K562 (cell line): ENCODE measurements at regions not wholly inside any gene's neighbourhood (a gene's known extent, or its start where the extent isn't known, plus 50 kb on each side); places are given as distances from the start of the nearest gene placed in this dataset.

ENCODE experiments used
- ATAC-seq: fragments of 200-7000 bp; cut with Tn5 transposase; 3 replicates; pipeline ENCODE4 v1.9.1; 2020; ENCODE audit warnings: moderate library complexity
- BruUV-seq: library from RNA; stranded (reverse); fragments of 400-500 nt; replicated peaks from 2 replicates; lab custom pipeline; 2021; lab: Mats Ljungman, UMichigan
- CTCF ChIA-PET: fragments of 300-600 bp; formaldehyde crosslinking; extraction: SDS; loops from one replicate; lab custom pipeline; 2021; ENCODE audit warnings: low intra/inter-chr PET ratio; lab: Yijun Ruan, JAX
- POLR2A ChIA-PET: fragments of 300-600, 350-650 bp; sonication (Branson Sonifier 250); formaldehyde crosslinking; extraction: SDS; loops from one replicate; lab custom pipeline; 2021; ENCODE audit warnings: antibody characterized with exemption, inconsistent platforms; lab: Yijun Ruan, JAX
- DNase-seq, 4 experiments: peaks; one replicate each; pipeline versions ENCODE4 v3.0.0 to v3.0.0-alpha.2; 2011 to 2018; ENCODE audit warnings: low spot score in 3 of 4, mixed read lengths in 3 of 4; ENCODE audit errors: extremely low read depth in 1 of 4
- FAIRE-seq: peaks from 2 replicates; lab custom pipeline; 2011; peaks lifted over from hg19 to GRCh38; lab: Jason Lieb, UNC
- H2AFZ ChIP-seq: 2 replicates; pipeline ENCODE4 v1.6.0; 2011; ENCODE audit warnings: low read depth, low read length, control low read depth, inconsistent platforms
- H3K27ac ChIP-seq: fragments of 200-600 bp; 3 replicates; pipeline ENCODE4 v1.8.0; 2011; ENCODE audit warnings: low read depth, mild to moderate bottlenecking, control low read depth, inconsistent platforms, low read length, moderate library complexity, mixed read lengths; ENCODE audit errors: extremely low read depth
- H3K27me3 ChIP-seq, 2 experiments: fragments of 300-600 bp in 1 of 2; 2 replicates in 1 of 2; 3 replicates in 1 of 2; pipeline versions ENCODE4 v1.6.0 to v1.8.0; 2011; ENCODE audit warnings: inconsistent platforms in 2 of 2, low read length in 2 of 2, mild to moderate bottlenecking in 1 of 2, mixed read lengths in 1 of 2, moderate library complexity in 1 of 2; ENCODE audit not compliant: control insufficient read depth in 2 of 2, insufficient read depth in 2 of 2
- H3K36me3 ChIP-seq: fragments of 300-600 bp; 3 replicates; pipeline ENCODE4 v1.8.0; 2011; ENCODE audit warnings: mild to moderate bottlenecking, low read length, inconsistent platforms; ENCODE audit not compliant: control insufficient read depth, insufficient read depth
- H3K4me1 ChIP-seq, 2 experiments: fragments of 200-600 bp in 1 of 2; replicated peaks in 1 of 2; 2 replicates in 1 of 2; 3 replicates in 1 of 2; pipeline versions ENCODE4 v1.5.1 to v1.8.0; 2011; ENCODE audit warnings: inconsistent platforms in 2 of 2, low read length in 2 of 2, mild to moderate bottlenecking in 1 of 2, mixed read lengths in 1 of 2, moderate library complexity in 1 of 2; ENCODE audit not compliant: control insufficient read depth in 2 of 2, insufficient read depth in 2 of 2
- H3K4me2 ChIP-seq: 2 replicates; pipeline ENCODE4 v1.6.1; 2011; ENCODE audit warnings: low read length, control low read depth, inconsistent platforms, mixed read lengths; ENCODE audit not compliant: insufficient read depth
- H3K4me3 ChIP-seq: fragments of 200-600 bp; sonication (generic), shearing (Covaris generic); 2 replicates; pipeline ENCODE4 v1.5.1; 2016; ENCODE audit warnings: control low read depth, inconsistent platforms
- H3K79me2 ChIP-seq: fragments of 200-600 bp; 3 replicates; pipeline ENCODE4 v1.8.0; 2011; ENCODE audit warnings: low read length, inconsistent platforms; ENCODE audit not compliant: control insufficient read depth, insufficient read depth
- H3K9ac ChIP-seq, 2 experiments: 2 replicates each; pipeline versions ENCODE4 v1.6.0 to v1.6.1; 2011; ENCODE audit warnings: low read depth in 2 of 2, low read length in 2 of 2, control low read depth in 1 of 2, inconsistent platforms in 1 of 2, mild to moderate bottlenecking in 1 of 2, mixed read lengths in 1 of 2; ENCODE audit not compliant: insufficient read depth in 1 of 2
- H3K9me1 ChIP-seq: one replicate; pipeline ENCODE4 v1.6.0; 2011; ENCODE audit warnings: inconsistent platforms, mild to moderate bottlenecking, low read length, moderate library complexity; ENCODE audit not compliant: control insufficient read depth, insufficient read depth
- H3K9me3 ChIP-seq: replicated peaks from 2 replicates; pipeline ENCODE4 v1.5.1; 2011; ENCODE audit warnings: low read depth, low read length, inconsistent platforms; ENCODE audit not compliant: control insufficient read depth, insufficient read depth
- H4K20me1 ChIP-seq: replicated peaks from 2 replicates; pipeline ENCODE4 v1.6.1; 2011; ENCODE audit warnings: low read length, inconsistent platforms, mixed read lengths; ENCODE audit not compliant: control insufficient read depth, insufficient read depth
- HCFC1 ChIP-seq: IDR thresholded peaks from 2 replicates; pipeline ENCODE4 v1.6.1; 2012; ENCODE audit warnings: low read depth, low read length, improper control_type of control experiment
- KAT7 ChIP-seq: sonication (generic); formaldehyde crosslinking; IDR thresholded peaks from 2 replicates; pipeline ENCODE4 v1.8.0; 2022; ENCODE audit warnings: missing genetic modification reagents, mild to moderate bottlenecking, borderline replicate concordance
- NEUROD1 ChIP-seq: fragments of 150-350 bp; IDR thresholded peaks from 2 replicates; pipeline ENCODE4 v1.6.1; 2014; ENCODE audit warnings: borderline replicate concordance, low read length, low read depth; ENCODE audit not compliant: partially characterized antibody
- NFE2L1 ChIP-seq: fragments of 450-650 bp; IDR thresholded peaks from 2 replicates; pipeline ENCODE4 v1.6.1; 2016; ENCODE audit warnings: missing genetic modification characterization, low read depth, mild to moderate bottlenecking, missing compliant biosample characterization, moderate library complexity, borderline replicate concordance
- NRF1 ChIP-seq, 2 experiments: fragments of 450-650 bp; IDR thresholded peaks in 1 of 2; conservative IDR thresholded peaks in 1 of 2; 2 replicates each; pipeline ENCODE4 v1.6.1; 2014; ENCODE audit warnings: mild to moderate bottlenecking in 2 of 2
- RAD51 ChIP-seq: fragments of 450-650 bp; IDR thresholded peaks from 2 replicates; pipeline ENCODE4 v1.7.1; 2016; ENCODE audit warnings: low read depth, mild to moderate bottlenecking, borderline replicate concordance
- SRSF3 ChIP-seq: fragments of 200-400 bp; formaldehyde crosslinking; IDR thresholded peaks from 2 replicates; pipeline ENCODE4 v1.6.1; 2016; ENCODE audit warnings: mild to moderate bottlenecking, low read length, moderate library complexity; ENCODE audit not compliant: insufficient read depth
- TEAD4 ChIP-seq, 2 experiments: sonication (generic) in 1 of 2; formaldehyde crosslinking in 1 of 2; IDR thresholded peaks; 2 replicates each; pipeline versions ENCODE4 v1.6.1 to v1.8.0; 2012 to 2022; ENCODE audit warnings: borderline replicate concordance in 1 of 2, inconsistent platforms in 1 of 2, low read length in 1 of 2, mild to moderate bottlenecking in 1 of 2, missing genetic modification reagents in 1 of 2
- WGBS: fragments of 100-300 bp; shearing (Covaris generic); methylation state at CpG from one replicate; pipeline ENCODE4 v1.1.6; 2016; ENCODE audit warnings: low coverage, mixed read lengths; ENCODE audit not compliant: insufficient coverage; ENCODE audit errors: missing lambda C conversion rate; 5-methylcytosine and 5-hydroxymethylcytosine counted together
- in situ Hi-C: fragments of 300-500 bp; cut with MboI; formaldehyde crosslinking; loops from 4 replicates; pipeline ENCODE4 v1.15.0; 2018; ENCODE audit warnings: inconsistent platforms, mixed read lengths
- intact Hi-C: fragments of 100-400 bp; cut with micrococcal nuclease; formaldehyde crosslinking; loops from 2 replicates; pipeline ENCODE4 v1.14.2; 2022
- TF ChIP-seq, protein P1 (sequence below): fragments of 250-450 bp; sonication (Bioruptor Pico); IDR thresholded peaks from 2 replicates; pipeline ENCODE4 v1.6.1; 2021; ENCODE audit warnings: mild to moderate bottlenecking
- TF ChIP-seq, protein P2 (sequence below): sonication (generic); formaldehyde crosslinking; IDR thresholded peaks from 2 replicates; pipeline ENCODE4 v1.8.1; 2023; ENCODE audit warnings: mild to moderate bottlenecking, missing genetic modification reagents

DNA sequence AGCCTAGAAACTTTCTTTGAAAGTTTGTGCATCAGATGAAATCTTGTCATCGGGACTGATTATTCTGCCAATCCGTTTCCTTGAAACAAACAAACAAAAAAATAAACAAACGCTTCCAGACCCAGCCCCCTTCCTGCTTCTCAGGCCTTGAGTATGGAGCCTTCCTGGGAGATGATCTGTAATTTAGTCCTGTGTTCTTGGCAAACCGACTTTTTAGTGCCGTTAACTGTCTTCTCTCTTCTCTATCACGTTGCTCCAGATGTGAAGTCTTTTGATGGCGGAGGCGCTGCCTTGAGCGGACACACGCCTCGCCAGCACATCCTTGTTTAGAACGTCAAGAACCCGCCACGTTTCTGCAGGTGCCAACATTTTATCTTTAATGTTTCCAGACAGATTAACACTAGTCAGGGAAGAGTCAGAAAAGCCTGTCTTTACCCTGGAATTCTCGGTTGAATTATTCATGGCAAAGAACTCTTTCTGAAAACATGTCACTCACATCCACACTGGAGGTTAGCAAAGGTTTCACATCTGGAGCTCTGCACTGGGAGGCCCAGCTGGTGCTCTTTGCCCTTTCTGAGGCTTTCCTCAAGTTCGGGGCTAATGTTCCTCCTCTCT lies 265.7 kb upstream of the C1orf174 start:
- no peak for FAIRE-seq
- no peaks in the 10 kb centered on the region for H3K36me3 ChIP-seq
- no TSS peak for BruUV-seq

More for the DNA sequence above, 265.7 kb upstream of the C1orf174 start:
- Histone ChIP-seq H3K4me2 (no peak overlapping the region), H3K27me3 (peaks cover 17 to 68% of the 10 kb centered on the region in 2 experiments; a peak in 4 of 5 replicates), H3K27ac (no peak overlapping the region), H3K9me1 (no peaks in the 10 kb centered on the region), H3K9ac (no peak overlapping the region), H3K4me3 (no peak overlapping the region), H3K79me2 (no peaks in the 10 kb centered on the region), H3K4me1 (peaks cover 0 to 4% of the 10 kb centered on the region in 2 experiments; a peak in 2 of 5 replicates), H4K20me1 (no peaks in the 10 kb centered on the region; the same call in 1 of the 2 replicates), H3K9me3 (no peaks in the 10 kb centered on the region), H2AFZ (no peak overlapping the region)
- WGBS = under 1% methylated on average over 16 of the region's 16 CpGs
- intact Hi-C loops = no loop called here
- POLR2A ChIA-PET = no interaction called here
- TF ChIP-seq, protein P1, sequence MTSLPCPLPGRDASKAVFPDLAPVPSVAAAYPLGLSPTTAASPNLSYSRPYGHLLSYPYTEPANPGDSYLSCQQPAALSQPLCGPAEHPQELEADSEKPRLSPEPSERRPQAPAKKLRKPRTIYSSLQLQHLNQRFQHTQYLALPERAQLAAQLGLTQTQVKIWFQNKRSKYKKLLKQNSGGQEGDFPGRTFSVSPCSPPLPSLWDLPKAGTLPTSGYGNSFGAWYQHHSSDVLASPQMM (CRISPR knock-in tag) = no peak
- TF ChIP-seq, protein P2, sequence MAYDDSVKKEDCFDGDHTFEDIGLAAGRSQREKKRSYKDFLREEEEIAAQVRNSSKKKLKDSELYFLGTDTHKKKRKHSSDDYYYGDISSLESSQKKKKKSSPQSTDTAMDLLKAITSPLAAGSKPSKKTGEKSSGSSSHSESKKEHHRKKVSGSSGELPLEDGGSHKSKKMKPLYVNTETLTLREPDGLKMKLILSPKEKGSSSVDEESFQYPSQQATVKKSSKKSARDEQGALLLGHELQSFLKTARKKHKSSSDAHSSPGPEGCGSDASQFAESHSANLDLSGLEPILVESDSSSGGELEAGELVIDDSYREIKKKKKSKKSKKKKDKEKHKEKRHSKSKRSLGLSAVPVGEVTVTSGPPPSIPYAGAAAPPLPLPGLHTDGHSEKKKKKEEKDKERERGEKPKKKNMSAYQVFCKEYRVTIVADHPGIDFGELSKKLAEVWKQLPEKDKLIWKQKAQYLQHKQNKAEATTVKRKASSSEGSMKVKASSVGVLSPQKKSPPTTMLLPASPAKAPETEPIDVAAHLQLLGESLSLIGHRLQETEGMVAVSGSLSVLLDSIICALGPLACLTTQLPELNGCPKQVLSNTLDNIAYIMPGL (CRISPR knock-in tag) = no peak
- no peak for TF ChIP-seq HCFC1
- TF ChIP-seq NEUROD1 = no peak
- TF ChIP-seq KAT7 (CRISPR knock-in tag) = no peak
- no peak for TF ChIP-seq NRF1 (conservative IDR thresholded peaks at IDR 0.05 in 1 of 2, IDR thresholded peaks at IDR 0.05 in 1 of 2)
- TF ChIP-seq NFE2L1 (tag) = no peak
- no peak for TF ChIP-seq SRSF3
- no peak for TF ChIP-seq RAD51
- no peak for TF ChIP-seq TEAD4 (IDR thresholded peaks at IDR 0.05; ENCODE audit: low read length)
- TF ChIP-seq TEAD4 (CRISPR knock-in tag; IDR thresholded peaks at IDR 0.05; ENCODE audit: borderline replicate concordance) = no peak
- no peak for DNase-seq
- CTCF ChIA-PET = no interaction called here
- no peak for ATAC-seq
- in situ Hi-C loops = no loop called here
